A673 (cell line): ENCODE measurements at regions not wholly inside any gene's neighbourhood (a gene's known extent, or its start where the extent isn't known, plus 50 kb on each side); places are given as distances from the start of the nearest gene placed in this dataset.

Experiments used
- CTCF ChIP-seq: fragments of 300-800, 200-600 bp; sonication (generic); conservative IDR thresholded peaks from 2 replicates; pipeline ENCODE4 v1.5.1; 2017; ENCODE audit warnings: low read depth, mild to moderate bottlenecking, antibody characterized with exemption, low read length, moderate library complexity, mixed read lengths
- EZH2 ChIP-seq: fragments of 200-600 bp; sonication (generic); IDR thresholded peaks from 2 replicates; pipeline ENCODE4 v1.6.1; 2017; ENCODE audit warnings: borderline replicate concordance, low read depth, mild to moderate bottlenecking, mixed read lengths, antibody characterized with exemption, low read length; ENCODE audit not compliant: poor library complexity, severe bottlenecking

DNA sequence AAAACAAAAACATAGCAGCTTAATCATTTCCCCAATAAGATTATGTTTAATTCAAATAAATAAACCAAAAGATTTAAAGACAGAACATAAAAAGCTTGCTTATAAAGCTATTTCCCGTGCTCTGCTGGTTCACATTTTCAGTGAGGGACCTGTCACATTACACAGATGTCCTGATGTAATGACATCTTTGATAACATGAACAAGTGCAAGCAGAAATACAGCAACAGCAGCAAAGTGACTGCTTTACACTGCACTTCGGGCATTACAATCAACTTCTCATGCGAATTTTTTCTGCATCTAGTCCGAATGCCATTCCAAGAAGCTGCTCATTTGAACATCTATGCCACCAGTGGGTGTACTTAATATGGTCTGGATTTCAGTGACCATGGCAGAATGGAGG, 940.3 kb upstream of the IGFBP7 start:
- no peak for TF ChIP-seq CTCF
- TF ChIP-seq EZH2 = no peak
